ENCODE measurements at regions not wholly inside any gene's neighbourhood (a gene's known extent, or its start where the extent isn't known, plus 50 kb on each side); places are given as distances from the start of the nearest gene placed in this dataset.

- no peak for TF ChIP-seq PRDM2 (tag by site-specific recombination; IDR thresholded peaks at IDR 0.05; ENCODE audit: borderline replicate concordance)
- no peak for TF ChIP-seq ZBTB44 (tag by site-specific recombination; IDR thresholded peaks at IDR 0.05)
- no peak for TF ChIP-seq ZNF341 (tag by site-specific recombination; IDR thresholded peaks at IDR 0.05; ENCODE audit: low read depth)
These were observed 388.3 kb downstream of the MFSD1 start (continued) for GRCh38 chr3:159189994-159190669.

- Histone ChIP-seq H3K36me3 (ENCODE audit: control insufficient read depth in 2 of 2, insufficient read depth in 1 of 2, low read length in 2 of 2) (no peaks in the 10 kb centered on the region), H3K27ac (ENCODE audit: extremely low read depth, low read depth, low read length) (no peak overlapping the region), H3K4me3 (ENCODE audit: low read depth, low read length) (no peak overlapping the region), H3K4me1 (ENCODE audit: control insufficient read depth, insufficient read depth, low read length) (0 out of 2 replicates have a peak, but pooled peaks cover 4% of the 10 kb centered on the region), H3K9me3 (ENCODE audit: control insufficient read depth, insufficient read depth, low read depth, low read length) (no peaks in the 10 kb centered on the region)
- ChIA-PET POLR2A (no interaction called here), CTCF (interaction anchor here (0.7 to 0.8 kb wide), 2 partner anchors 32 to 245 kb away, joined by 4 read pairs; no protein-coding TSS in a partner anchor)
- TF ChIP-seq ATF2 (tag by site-specific recombination; IDR thresholded peaks at IDR 0.05; ENCODE audit: low read depth) (no peak), PRDM10 (tag by site-specific recombination; IDR thresholded peaks at IDR 0.05) (peak; percentile 41), FEZF1 (tag by site-specific recombination; IDR thresholded peaks at IDR 0.05) (peak; percentile 39)
These were observed 389.6 kb downstream of the MFSD1 start for GRCh38 chr3:159191447-159191846.

GRCh38 chr3:159196359-159196758 lies 394.5 kb downstream of the MFSD1 start:
- 0 out of 2 replicates have a peak, but pooled peaks cover under 1% of the 10 kb centered on the region for H3K4me1 ChIP-seq (ENCODE audit: control insufficient read depth, insufficient read depth, low read length)
- no peaks in the 10 kb centered on the region for H3K9me3 ChIP-seq (ENCODE audit: control insufficient read depth, insufficient read depth, low read depth, low read length)
- H3K36me3 ChIP-seq (ENCODE audit: control insufficient read depth in 2 of 2, insufficient read depth in 1 of 2, low read length in 2 of 2), result no peaks in the 10 kb centered on the region
- no peak overlapping the region for H3K27ac ChIP-seq (ENCODE audit: extremely low read depth, low read depth, low read length)
- no peak overlapping the region for H3K4me3 ChIP-seq (ENCODE audit: low read depth, low read length)
- ChIA-PET POLR2A (no interaction called here), CTCF (no interaction called here)
- TF ChIP-seq ZNF423 (tag by site-specific recombination; IDR thresholded peaks at IDR 0.05) (no peak), ZFP37 (tag by site-specific recombination; IDR thresholded peaks at IDR 0.05) (no peak), ZNF121 (tag by site-specific recombination; IDR thresholded peaks at IDR 0.05) (no peak), ZNF433 (tag by site-specific recombination; IDR thresholded peaks at IDR 0.05; ENCODE audit: low read depth) (no peak), ZNF660 (tag by site-specific recombination; IDR thresholded peaks at IDR 0.05) (no peak), ZNF404 (tag by site-specific recombination; IDR thresholded peaks at IDR 0.05) (no peak), ZNF174 (tag by site-specific recombination; IDR thresholded peaks at IDR 0.05) (no peak), ZNF292 (tag by site-specific recombination; IDR thresholded peaks at IDR 0.05; ENCODE audit: borderline replicate concordance, low read depth) (no peak), ZNF350 (tag by site-specific recombination; IDR thresholded peaks at IDR 0.05) (no peak), CTCF (tag by site-specific recombination; IDR thresholded peaks at IDR 0.05) (no peak), KLF8 (tag by site-specific recombination; IDR thresholded peaks at IDR 0.05) (no peak), ZFHX2 (tag by site-specific recombination; conservative IDR thresholded peaks at IDR 0.05) (no peak)

Measured in HEK293 (cell line).